ENCODE measurements at regions not wholly inside any gene's neighbourhood (a gene's known extent, or its start where the extent isn't known, plus 50 kb on each side); places are given as distances from the start of the nearest gene placed in this dataset.
"Not testable (repeated sequence)": the region's sequence is repeated elsewhere in the genome, so short reads cannot be mapped to it uniquely, and the experiment has no call there.

GRCh38 chr11:106533046-106533445 lies 455.6 kb downstream of the AASDHPPT start:
- TF ChIP-seq, protein P1, sequence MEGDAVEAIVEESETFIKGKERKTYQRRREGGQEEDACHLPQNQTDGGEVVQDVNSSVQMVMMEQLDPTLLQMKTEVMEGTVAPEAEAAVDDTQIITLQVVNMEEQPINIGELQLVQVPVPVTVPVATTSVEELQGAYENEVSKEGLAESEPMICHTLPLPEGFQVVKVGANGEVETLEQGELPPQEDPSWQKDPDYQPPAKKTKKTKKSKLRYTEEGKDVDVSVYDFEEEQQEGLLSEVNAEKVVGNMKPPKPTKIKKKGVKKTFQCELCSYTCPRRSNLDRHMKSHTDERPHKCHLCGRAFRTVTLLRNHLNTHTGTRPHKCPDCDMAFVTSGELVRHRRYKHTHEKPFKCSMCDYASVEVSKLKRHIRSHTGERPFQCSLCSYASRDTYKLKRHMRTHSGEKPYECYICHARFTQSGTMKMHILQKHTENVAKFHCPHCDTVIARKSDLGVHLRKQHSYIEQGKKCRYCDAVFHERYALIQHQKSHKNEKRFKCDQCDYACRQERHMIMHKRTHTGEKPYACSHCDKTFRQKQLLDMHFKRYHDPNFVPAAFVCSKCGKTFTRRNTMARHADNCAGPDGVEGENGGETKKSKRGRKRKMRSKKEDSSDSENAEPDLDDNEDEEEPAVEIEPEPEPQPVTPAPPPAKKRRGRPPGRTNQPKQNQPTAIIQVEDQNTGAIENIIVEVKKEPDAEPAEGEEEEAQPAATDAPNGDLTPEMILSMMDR (IDR thresholded peaks at IDR 0.05; ENCODE audit: insufficient read depth, low read depth, low read length) = no peak
- DNase-seq (ENCODE audit: low read depth) = no peak
- H3K4me3 ChIP-seq (ENCODE audit: low read depth, low read length) = no peak overlapping the region

DNA sequence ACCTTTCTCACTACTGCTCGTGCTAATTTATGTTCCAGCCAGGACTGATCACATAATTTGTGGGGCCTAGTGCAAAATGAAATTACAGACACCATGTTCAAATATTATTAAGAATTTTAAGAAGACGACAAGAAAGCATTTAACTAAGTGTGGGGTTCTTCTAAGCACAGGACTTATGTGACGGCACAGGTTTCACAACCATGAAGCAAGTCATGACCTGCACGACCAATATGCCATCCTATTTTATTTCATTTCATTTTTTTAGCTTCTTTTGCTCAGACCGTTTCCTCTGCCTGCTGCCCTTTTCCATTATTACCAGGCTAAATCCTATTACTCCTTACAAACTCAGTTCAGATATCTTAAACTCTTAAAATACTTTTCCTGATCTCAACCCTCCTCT lies 462.5 kb downstream of the AASDHPPT start:
- no peak overlapping the region for H3K4me3 ChIP-seq (ENCODE audit: low read depth, low read length)
- TF ChIP-seq, protein P1 (IDR thresholded peaks at IDR 0.05; ENCODE audit: insufficient read depth, low read depth, low read length) = no peak
- DNase-seq (ENCODE audit: low read depth) = no peak

DNA sequence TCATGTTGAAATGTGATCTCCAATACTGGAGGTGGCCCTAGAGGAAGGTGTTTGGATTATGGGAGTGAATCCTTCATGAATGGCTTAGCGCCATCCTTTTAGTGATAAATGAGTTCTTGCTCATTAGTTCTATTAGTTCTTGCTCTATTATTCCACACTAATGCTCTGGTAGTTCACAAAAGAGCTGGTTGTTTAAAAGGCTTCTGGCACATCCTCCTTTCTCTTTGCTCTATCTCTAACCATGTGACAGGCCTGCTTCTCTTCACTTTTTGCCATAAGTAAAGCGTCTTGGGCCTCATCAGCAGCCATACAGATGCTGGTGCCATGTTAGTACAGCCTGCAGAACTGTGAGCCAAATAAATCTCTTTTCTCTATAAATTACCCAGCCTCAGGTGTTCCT lies 469.9 kb downstream of the GUCY1A2 start:
- DNase-seq (ENCODE audit: low read depth) = no peak
- H3K4me3 ChIP-seq (ENCODE audit: low read depth, low read length) = no peak overlapping the region
- TF ChIP-seq, protein P1 (IDR thresholded peaks at IDR 0.05; ENCODE audit: insufficient read depth, low read depth, low read length) = no peak

DNA sequence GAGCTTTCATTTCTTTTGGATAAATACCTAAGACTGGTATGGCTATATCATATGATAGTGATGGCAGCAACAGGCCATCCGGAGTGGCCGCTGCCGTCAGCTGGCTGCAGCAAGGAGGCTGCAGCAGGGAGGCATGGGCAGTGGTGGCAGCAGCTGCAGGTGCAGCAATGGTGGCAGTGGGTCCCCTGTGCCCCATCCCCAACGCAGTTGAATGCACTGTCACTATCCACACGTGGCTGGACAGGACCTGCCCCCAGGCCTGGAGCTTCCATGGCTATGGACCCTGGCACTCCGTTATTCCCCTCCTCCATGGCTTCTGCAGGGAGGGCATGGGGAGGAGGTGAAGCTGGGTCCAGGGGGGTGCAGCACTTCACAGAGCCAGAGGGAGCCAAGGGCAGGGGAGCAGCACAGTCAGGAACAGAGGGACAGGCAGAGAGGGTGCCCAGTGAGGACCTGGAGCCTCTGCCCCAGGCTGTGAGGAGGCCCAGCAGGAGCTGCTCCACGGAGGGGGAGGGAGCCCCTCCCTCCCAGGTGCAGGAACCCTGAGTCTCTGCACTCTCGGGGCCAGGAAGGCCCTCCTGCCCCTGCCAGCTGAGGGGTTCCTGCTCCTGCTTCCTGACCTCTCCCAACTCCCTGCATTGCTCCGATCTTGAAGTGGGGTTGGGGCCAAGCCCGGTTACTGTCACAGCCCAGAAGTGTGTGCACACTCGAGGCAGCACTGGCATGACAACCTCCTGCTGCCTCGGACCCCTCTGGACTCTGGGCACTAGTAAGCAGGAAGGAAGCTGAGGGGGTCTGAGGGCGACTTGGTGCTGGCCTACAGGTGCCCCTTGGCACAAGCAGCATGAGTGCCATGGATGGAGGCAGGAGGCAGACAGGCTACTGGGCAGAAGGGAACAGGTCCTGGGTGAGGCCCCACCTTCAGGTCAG lies 466.3 kb downstream of the GUCY1A2 start:
- H3K4me3 ChIP-seq (ENCODE audit: low read depth, low read length) = no peak overlapping the region
- no peak for DNase-seq (ENCODE audit: low read depth)
- TF ChIP-seq, protein P1 (IDR thresholded peaks at IDR 0.05; ENCODE audit: insufficient read depth, low read depth, low read length) = no peak

DNA sequence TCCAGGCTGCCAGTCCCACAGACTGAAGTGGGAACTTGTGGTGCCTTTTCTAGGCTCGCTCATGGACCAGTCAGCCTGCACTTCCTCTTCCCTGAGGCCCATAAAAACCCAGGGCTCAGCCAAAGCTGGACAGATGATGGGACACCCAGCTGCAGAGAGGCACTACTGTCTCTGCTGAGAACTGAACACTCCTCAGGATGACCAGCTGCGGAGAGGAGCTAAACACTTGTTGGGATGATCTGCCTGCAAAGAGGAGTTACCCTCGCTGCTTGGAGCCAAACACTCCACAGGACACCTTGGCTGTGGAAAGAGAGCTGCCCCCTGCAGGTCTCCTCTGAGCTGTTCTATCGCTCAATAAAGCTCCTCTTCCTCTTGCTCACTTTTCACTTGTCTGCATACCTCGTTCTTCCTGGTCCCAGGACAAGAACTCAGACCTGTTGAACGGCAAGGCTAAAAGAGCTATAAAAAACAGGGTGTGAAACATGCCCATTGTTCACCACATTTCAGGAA lies 465.5 kb downstream of the GUCY1A2 start:
- no peak overlapping the region for H3K4me3 ChIP-seq (ENCODE audit: low read depth, low read length)
- no peak for DNase-seq (ENCODE audit: low read depth)

GRCh38 chr11:106553304-106553703 lies 465.0 kb downstream of the GUCY1A2 start:
- H3K4me3 ChIP-seq (ENCODE audit: low read depth, low read length) = no peak overlapping the region
- TF ChIP-seq, protein P1 (IDR thresholded peaks at IDR 0.05; ENCODE audit: insufficient read depth, low read depth, low read length) = no peak
- DNase-seq (ENCODE audit: low read depth) = no peak

More for the DNA sequence above, 465.5 kb downstream of the GUCY1A2 start:
- TF ChIP-seq, protein P1 (IDR thresholded peaks at IDR 0.05; ENCODE audit: insufficient read depth, low read depth, low read length) = no peak

DNA sequence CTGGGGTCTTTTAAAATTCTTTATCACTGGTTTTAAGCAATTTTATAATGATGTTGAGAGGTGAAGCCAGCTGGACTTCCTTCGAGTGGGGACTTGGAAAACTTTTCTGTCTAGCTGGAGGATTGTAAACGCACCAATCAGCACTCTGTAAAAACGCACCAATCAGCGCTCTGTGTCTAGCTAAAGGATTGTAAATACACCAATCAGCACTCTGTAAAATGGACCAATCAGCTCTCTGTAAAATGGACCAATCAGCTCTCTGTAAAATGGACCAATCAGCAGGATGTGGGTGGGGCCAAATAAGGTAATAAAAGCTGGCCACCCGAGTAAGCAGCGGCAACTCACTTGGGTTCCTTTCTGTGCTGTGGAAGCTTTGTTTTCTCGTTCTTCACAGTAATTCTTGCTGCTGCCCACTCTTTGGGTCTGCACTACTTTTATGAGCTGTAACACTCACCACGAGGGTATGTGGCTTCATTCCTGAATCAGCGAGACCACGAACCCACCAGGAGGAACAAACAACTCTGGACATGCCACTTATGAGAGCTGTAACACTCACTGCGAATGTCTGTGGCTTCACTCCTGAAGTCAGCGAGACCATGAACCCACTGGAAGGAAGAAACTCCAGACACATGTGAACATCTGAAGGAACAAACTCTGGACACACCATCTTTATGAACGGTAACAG lies 462.6 kb downstream of the GUCY1A2 start:
- H3K4me3 ChIP-seq (ENCODE audit: low read depth, low read length); DNase-seq (ENCODE audit: low read depth): not testable (repeated sequence)

Data from fibroblast of villous mesenchyme (primary cell).